Jurkat, Clone E6-1 (cell line): ENCODE measurements at regions not wholly inside any gene's neighbourhood (a gene's known extent, or its start where the extent isn't known, plus 50 kb on each side); places are given as distances from the start of the nearest gene placed in this dataset.

Experiments
- DNase-seq: peaks from one replicate; pipeline ENCODE4 v3.0.0-alpha.2; 2011; ENCODE audit warnings: low read depth, low spot score
- H3K4me3 ChIP-seq: 2 replicates; pipeline ENCODE4 v1.5.1; 2011; ENCODE audit warnings: mild to moderate bottlenecking, low read length, control low read depth, moderate library complexity

GRCh38 chr18:37987901-37988300 is 422.3 kb upstream of the CELF4 start:
- no peak overlapping the region for H3K4me3 ChIP-seq
- no peak for DNase-seq

GRCh38 chr18:37986665-37987064 is 421.1 kb upstream of the CELF4 start:
- no peak overlapping the region for H3K4me3 ChIP-seq
- no peak for DNase-seq

- no peak for DNase-seq
- H3K4me3 ChIP-seq: no peak overlapping the region
These were observed 419.5 kb upstream of the CELF4 start for GRCh38 chr18:37985126-37985525.

GRCh38 chr18:37980556-37980955 is 415.0 kb upstream of the CELF4 start:
- no peak for DNase-seq
- no peak overlapping the region for H3K4me3 ChIP-seq

- no peak for DNase-seq
- no peak overlapping the region for H3K4me3 ChIP-seq
These were observed 409.8 kb upstream of the CELF4 start for GRCh38 chr18:37975446-37975845.

- DNase-seq: no peak
- H3K4me3 ChIP-seq: no peak overlapping the region
These were observed 401.7 kb upstream of the CELF4 start for GRCh38 chr18:37967261-37967660.

- H3K4me3 ChIP-seq: no peak overlapping the region
- DNase-seq: no peak
These were observed 400.0 kb upstream of the CELF4 start for GRCh38 chr18:37965572-37965970.

- no peak overlapping the region for H3K4me3 ChIP-seq
- DNase-seq: no peak
These were observed 399.4 kb upstream of the CELF4 start for GRCh38 chr18:37964885-37965571.

- no peak overlapping the region for H3K4me3 ChIP-seq
These were observed 398.2 kb upstream of the CELF4 start for GRCh38 chr18:37963837-37964236.

GRCh38 chr18:37962316-37962966 is 396.8 kb upstream of the CELF4 start:
- no peak for DNase-seq
- H3K4me3 ChIP-seq: no peak overlapping the region

More at GRCh38 chr18:37963837-37964236, 398.2 kb upstream of the CELF4 start:
- no peak for DNase-seq

GRCh38 chr18:37958499-37958898 is 392.9 kb upstream of the CELF4 start:
- H3K4me3 ChIP-seq: no peak overlapping the region
- DNase-seq: no peak

- no peak overlapping the region for H3K4me3 ChIP-seq
- DNase-seq: no peak
These were observed 391.3 kb upstream of the CELF4 start for GRCh38 chr18:37956902-37957301.

- no peak for DNase-seq
- no peak overlapping the region for H3K4me3 ChIP-seq
These were observed 390.4 kb upstream of the CELF4 start for GRCh38 chr18:37956020-37956419.

GRCh38 chr18:37955201-37955600 is 389.6 kb upstream of the CELF4 start:
- DNase-seq: no peak
- H3K4me3 ChIP-seq: no peak overlapping the region

GRCh38 chr18:37953876-37954275 is 388.3 kb upstream of the CELF4 start:
- DNase-seq: no peak
- H3K4me3 ChIP-seq: no peak overlapping the region

GRCh38 chr18:37948471-37948870 is 382.9 kb upstream of the CELF4 start:
- DNase-seq: no peak
- no peak overlapping the region for H3K4me3 ChIP-seq

GRCh38 chr18:37946324-37946723 is 380.7 kb upstream of the CELF4 start:
- H3K4me3 ChIP-seq: no peak overlapping the region
- DNase-seq: no peak

GRCh38 chr18:37944700-37945270 is 379.2 kb upstream of the CELF4 start:
- DNase-seq: no peak
- no peak overlapping the region for H3K4me3 ChIP-seq

- DNase-seq: no peak
- no peak overlapping the region for H3K4me3 ChIP-seq
These were observed 371.7 kb upstream of the CELF4 start for GRCh38 chr18:37937287-37937686.

- no peak overlapping the region for H3K4me3 ChIP-seq
- no peak for DNase-seq
These were observed 369.5 kb upstream of the CELF4 start for GRCh38 chr18:37935086-37935485.

- DNase-seq: no peak
- no peak overlapping the region for H3K4me3 ChIP-seq
These were observed 365.0 kb upstream of the CELF4 start for GRCh38 chr18:37930640-37931039.
